ENCODE measurements at regions not wholly inside any gene's neighbourhood (a gene's known extent, or its start where the extent isn't known, plus 50 kb on each side); places are given as distances from the start of the nearest gene placed in this dataset.
"Not testable (repeated sequence)": the region's sequence is repeated elsewhere in the genome, so short reads cannot be mapped to it uniquely, and the experiment has no call there.

DNA sequence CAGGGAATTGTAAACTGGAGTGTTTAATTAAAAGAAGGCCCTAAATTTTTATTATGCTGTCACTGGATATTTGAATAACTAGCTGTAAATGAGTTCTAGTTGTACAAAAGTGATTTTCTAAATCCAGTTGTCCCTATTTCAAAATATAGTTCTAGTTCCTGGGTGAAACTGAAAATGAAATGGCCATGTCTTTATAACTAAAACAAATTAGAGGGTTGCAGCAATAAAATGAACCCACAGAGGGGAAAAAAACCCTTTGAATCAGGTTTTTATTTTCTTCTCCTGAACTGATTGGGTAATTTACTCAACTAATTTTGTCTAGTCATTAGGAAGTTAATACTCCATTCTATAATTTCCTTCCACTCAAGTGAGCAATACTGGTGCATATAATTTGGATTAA is 55.6 kb upstream of the MAP4K3 start:
- H3K27me3 ChIP-seq, result no peaks in the 10 kb centered on the region
- H3K27ac ChIP-seq, result peak overlapping the region; percentile 29 to 54
- TF ChIP-seq, protein P1, sequence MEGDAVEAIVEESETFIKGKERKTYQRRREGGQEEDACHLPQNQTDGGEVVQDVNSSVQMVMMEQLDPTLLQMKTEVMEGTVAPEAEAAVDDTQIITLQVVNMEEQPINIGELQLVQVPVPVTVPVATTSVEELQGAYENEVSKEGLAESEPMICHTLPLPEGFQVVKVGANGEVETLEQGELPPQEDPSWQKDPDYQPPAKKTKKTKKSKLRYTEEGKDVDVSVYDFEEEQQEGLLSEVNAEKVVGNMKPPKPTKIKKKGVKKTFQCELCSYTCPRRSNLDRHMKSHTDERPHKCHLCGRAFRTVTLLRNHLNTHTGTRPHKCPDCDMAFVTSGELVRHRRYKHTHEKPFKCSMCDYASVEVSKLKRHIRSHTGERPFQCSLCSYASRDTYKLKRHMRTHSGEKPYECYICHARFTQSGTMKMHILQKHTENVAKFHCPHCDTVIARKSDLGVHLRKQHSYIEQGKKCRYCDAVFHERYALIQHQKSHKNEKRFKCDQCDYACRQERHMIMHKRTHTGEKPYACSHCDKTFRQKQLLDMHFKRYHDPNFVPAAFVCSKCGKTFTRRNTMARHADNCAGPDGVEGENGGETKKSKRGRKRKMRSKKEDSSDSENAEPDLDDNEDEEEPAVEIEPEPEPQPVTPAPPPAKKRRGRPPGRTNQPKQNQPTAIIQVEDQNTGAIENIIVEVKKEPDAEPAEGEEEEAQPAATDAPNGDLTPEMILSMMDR (IDR thresholded peaks at IDR 0.05), result no peak
- H3K4me3 ChIP-seq, result no peak overlapping the region
- H3K36me3 ChIP-seq, result no peaks in the 10 kb centered on the region
- no peak for DNase-seq (ENCODE audit: low spot score)
- no peaks in the 10 kb centered on the region for H3K9me3 ChIP-seq
- peaks cover 0 to 27% of the 10 kb centered on the region in 2 donors for H3K4me1 ChIP-seq

- no peak for DNase-seq (ENCODE audit: low spot score)
- Histone ChIP-seq H3K4me1 (peaks cover 0 to 39% of the 10 kb centered on the region in 2 donors), H3K9me3 (no peaks in the 10 kb centered on the region), H3K27me3 (no peaks in the 10 kb centered on the region), H3K27ac (peak overlapping the region; percentile 39 to 41), H3K4me3 (no peak overlapping the region), H3K36me3 (no peaks in the 10 kb centered on the region)
- TF ChIP-seq, protein P1 (IDR thresholded peaks at IDR 0.05), result no peak
Measured at GRCh38 chr2:39494784-39495251, 57.7 kb upstream of the MAP4K3 start.

DNA sequence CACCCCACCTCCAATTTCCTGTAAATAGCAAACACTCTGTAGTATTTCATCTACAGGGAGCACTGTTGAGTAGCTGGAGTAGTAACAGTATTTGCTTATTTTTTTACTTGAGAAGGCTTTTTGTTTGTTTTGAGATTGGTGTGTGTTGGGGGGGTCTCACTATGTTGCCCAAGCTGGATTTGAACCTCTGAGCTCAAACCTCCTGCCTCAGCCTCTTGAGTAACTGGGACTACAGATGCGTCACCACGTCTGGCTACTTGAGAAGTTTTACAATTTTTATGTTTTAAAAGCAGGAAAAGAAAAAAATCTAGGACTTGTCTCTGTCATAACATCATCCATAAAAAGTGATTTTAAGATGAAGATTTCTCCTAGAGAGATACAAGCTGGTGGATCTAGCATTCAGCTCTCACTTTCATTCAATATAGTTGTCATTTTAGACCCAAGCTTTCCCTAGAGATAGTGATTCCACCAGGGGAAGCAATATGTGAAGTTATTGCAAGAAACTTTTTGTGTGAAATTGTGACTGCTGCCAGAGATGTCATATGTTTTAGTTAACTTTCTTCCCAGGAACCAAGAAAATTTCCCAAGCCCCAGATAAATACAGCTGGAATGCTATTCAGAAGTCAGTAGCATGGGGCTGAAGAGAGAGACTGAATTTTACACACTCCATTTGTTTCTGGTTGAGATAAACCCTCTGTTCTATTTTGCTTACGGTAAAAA is 60.2 kb upstream of the MAP4K3 start:
- DNase-seq (ENCODE audit: low spot score), result no peak
- no peaks in the 10 kb centered on the region for H3K27me3 ChIP-seq
- H3K27ac ChIP-seq, result peak overlapping the region in 1 of 2 donors; percentile 30
- no peaks in the 10 kb centered on the region for H3K9me3 ChIP-seq
- no peaks in the 10 kb centered on the region for H3K36me3 ChIP-seq
- H3K4me3 ChIP-seq, result no peak overlapping the region
- peaks cover 0 to 51% of the 10 kb centered on the region in 2 donors for H3K4me1 ChIP-seq
- TF ChIP-seq, protein P1 (IDR thresholded peaks at IDR 0.05), result no peak

DNA sequence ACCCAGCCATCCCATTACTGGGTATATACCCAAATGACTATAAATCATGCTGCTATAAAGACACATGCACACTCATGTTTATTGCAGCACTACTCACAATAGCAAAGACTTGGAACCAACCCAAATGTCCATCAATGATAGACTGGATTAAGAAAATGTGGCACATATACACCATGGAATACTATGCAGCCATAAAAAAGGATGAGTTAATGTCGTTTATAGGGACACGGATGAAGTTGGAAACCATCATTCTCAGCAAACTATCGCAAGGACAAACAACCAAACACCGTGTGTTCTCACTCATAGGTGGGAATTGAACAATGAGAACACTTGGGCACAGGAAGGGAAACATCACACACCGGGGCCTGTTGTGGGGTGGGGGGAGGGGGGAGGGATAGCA is 61.1 kb upstream of the MAP4K3 start:
- not testable (repeated sequence) for H3K36me3 ChIP-seq; H3K27ac ChIP-seq; DNase-seq (ENCODE audit: low spot score)

DNA sequence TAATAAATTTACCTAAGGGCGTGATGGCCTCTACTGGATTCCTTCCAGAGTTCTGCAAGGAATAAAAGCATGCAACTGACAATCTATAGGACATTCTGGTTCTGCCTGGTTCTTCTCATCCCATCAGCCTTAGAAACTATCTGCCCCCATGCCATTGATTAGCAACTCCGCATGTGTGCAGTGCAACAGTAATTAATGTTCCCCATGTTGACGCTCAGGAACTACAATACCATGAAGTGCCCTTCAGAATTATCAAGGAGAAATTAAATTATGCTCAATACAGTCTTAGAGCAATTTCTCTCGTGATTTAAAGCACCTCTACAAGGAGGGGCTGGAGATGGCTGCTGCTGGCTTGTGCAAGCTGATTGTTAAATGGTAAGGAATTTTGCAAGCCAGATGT is 61.7 kb upstream of the MAP4K3 start:
- no peaks in the 10 kb centered on the region for H3K27me3 ChIP-seq
- peaks cover 0 to 45% of the 10 kb centered on the region in 2 donors for H3K4me1 ChIP-seq
- no peak for DNase-seq (ENCODE audit: low spot score)
- H3K4me3 ChIP-seq, result no peak overlapping the region
- TF ChIP-seq, protein P1 (IDR thresholded peaks at IDR 0.05), result no peak
- H3K27ac ChIP-seq, result no peak overlapping the region
- no peaks in the 10 kb centered on the region for H3K9me3 ChIP-seq
- no peaks in the 10 kb centered on the region for H3K36me3 ChIP-seq

More for the DNA sequence above, 61.1 kb upstream of the MAP4K3 start:
- not testable (repeated sequence) for H3K9me3 ChIP-seq, H3K4me3 ChIP-seq, H3K27me3 ChIP-seq
- H3K4me1 ChIP-seq, result peaks cover 0 to 44% of the 10 kb centered on the region in 2 donors

- TF ChIP-seq, protein P1 (IDR thresholded peaks at IDR 0.05), result no peak
- no peak overlapping the region for H3K4me3 ChIP-seq
- H3K27me3 ChIP-seq, result no peaks in the 10 kb centered on the region
- no peaks in the 10 kb centered on the region for H3K9me3 ChIP-seq
- DNase-seq (ENCODE audit: low spot score), result no peak
- no peak overlapping the region for H3K27ac ChIP-seq
- no peaks in the 10 kb centered on the region for H3K36me3 ChIP-seq
- H3K4me1 ChIP-seq, result peaks cover 0 to 50% of the 10 kb centered on the region in 2 donors
Measured at GRCh38 chr2:39499336-39499735, 62.3 kb upstream of the MAP4K3 start.
